ENCODE measurements at regions not wholly inside any gene's neighbourhood (a gene's known extent, or its start where the extent isn't known, plus 50 kb on each side); places are given as distances from the start of the nearest gene placed in this dataset.

DNA sequence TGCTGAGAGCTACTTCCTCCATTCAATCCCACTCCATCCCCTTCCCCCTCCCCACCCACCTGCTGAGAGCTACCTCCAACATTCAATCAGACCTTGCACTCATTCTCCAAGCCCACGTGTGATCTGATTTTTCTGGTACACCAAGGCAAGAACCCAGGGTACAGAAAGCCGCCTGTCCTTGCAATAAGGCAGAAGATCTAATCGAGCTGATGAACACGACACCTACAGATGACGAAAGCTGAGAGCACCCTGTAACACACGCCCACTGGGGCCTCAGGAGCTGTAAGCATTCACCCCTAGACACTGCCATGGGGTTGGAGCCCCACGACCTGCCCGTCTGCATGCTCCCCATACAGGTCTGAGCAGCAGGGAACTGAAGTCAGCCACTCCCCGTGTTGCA is 58.3 kb downstream of the TRIML1 start:
- no peak for DNase-seq (ENCODE audit: low read depth in 2 of 2)

DNA sequence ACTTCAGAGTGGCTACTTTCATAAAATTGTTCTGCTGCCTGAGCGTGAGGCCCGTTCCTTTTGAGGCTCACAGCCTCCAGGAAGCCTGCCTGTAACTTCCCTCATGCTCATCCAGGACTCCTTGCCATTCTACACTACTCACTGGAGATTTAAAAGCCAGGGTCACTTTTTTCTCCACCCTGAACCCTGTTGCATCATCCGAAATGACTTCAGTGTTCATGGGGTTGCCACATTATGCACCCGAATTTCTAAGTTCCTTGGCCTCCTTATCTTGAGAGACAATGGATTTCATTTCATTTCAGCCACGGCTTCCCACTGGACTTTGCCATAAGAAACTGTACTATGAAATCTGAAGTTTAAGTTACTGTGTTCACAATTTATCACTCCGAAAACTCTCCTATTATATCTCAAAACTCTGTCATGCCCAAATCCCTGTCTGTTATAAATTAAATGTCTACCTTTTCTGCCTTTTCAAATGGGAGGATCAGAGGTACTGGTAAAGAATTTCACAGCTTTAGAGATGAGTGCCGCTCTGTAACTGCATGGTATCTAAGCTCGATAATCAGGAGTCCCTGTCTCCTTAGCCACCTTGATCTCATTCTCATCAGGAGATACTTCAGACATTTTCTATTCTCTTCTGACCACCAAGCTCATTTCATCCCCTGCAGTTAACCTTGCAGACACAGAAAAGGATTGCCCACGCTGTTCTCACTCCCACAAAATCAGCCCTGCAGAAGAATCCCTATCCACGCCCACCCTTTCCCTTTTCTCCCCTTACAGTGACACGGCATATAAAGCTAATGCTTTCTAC is 59.9 kb downstream of the TRIML1 start:
- no peak for DNase-seq (ENCODE audit: low read depth in 2 of 2)

DNA sequence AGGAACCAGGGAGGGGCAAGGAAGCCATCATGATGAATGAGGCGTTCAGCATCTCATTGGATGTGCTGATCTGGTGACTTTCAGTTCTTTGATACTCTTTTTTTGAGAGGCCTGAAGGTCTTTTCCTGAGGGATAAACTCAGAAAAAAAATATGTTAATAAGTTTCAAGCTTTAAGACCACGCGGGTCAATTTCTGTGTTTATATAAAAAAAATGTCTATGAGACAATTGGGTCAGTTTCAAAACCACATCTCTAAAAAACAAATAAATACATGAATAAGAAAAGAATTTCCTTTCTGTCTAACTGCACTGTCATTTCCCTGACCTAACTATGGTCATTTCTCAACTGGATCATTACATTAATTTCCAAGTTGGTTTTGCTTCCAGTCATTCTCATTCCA is 62.6 kb downstream of the TRIML1 start:
- no peak for DNase-seq (ENCODE audit: low read depth in 2 of 2)

DNA sequence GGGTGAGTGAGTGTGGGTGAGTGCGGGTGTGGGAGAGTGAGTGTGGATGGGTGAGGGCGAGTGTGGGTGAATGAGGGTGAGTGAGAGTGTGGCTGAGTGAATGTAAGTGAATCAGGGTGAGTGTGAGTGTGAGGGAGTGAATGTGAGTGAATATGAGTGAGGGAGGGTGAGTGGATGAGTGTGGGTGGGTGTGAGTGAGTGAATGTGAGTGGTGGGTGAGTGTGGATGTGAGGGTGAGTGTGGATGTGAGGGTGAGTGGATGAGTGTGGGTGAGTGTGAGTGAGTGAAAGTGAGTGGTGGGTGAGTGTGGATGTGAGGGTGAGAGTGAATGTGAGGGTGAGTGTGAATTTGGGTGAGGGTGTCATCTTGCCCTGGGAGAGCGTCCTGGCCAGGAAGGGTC is 67.5 kb downstream of the TRIML1 start:
- DNase-seq (ENCODE audit: low read depth in 2 of 2) = no peak

DNA sequence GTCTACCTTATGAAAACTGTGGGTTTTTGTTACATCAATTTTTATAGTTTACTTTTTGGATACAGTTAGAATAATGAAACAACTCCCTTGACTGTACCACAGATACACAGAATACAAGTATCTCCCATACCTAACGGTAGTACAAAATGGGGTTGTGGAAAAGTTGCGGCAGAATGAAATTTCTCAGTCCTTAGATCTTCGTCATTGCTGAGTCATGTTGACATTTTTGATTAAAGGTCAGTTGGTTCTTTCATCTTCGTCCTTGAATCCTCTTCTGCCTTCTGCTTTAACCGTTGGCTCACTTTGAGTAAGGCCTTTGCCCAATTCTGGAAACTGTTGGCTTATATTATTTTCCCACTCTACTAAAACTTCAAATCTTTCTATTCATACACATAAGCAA is 75.6 kb downstream of the TRIML1 start:
- DNase-seq (ENCODE audit: low read depth in 2 of 2) = no peak

DNA sequence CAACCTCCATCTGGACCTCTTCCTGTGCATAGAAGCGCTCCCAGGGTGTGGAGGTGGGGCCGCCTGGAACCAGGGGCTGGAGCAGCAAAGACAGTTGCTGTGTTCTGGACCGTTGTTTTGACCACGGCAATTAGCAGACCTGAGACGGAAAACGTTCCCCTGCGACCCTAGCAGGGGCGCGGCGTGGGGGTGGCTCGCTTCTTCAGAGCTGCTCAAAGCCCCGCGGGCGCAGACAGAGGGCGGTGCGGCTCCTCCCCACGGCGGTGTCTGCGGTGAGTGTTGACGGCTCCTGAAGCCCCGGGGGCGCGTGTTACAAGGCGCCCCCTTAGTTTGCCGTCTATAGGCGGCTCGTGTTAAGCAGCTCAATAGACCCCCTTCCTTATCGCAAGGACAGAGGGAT is 79.2 kb downstream of the TRIML1 start:
- DNase-seq (ENCODE audit: low read depth in 2 of 2) = no peak

DNA sequence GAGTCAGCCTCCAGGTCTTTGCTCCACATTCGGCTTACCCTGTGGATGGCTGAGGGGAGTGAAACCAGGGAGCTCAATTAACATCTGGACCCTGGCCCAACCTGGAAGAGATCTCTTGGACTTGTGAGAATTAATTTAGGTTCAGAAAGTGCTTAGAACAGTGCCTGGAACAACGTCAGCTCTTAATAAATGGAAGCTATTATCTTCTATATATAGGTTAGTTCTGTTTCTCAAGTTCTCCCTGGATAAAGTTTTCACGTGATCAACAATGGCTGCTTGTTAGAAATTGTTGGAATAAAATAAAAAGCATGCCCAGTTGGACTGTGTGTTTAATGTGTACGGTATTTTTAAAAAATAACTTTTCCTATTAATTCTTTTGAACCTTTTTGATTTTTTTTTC is 80.8 kb downstream of the TRIML1 start:
- DNase-seq (ENCODE audit: low read depth in 2 of 2) = no peak

DNA sequence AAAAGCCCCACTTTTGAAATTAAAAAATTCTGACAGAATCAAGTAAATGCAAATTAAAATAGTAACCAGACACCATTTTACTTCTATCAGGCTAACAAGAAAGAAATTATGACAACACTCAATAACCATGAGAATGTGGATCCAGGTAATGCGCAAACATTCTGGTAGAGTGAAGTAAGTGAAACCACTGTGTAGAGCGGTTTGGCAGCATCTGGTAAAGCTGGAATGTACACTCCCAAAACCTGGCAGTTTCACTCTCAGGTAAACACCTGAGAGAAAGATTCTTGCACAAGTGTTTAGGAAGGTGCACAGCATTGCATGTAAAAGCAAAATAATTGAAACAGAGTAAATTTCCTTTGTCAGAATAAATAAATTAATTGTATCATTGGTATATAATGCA is 81.8 kb downstream of the TRIML1 start:
- DNase-seq (ENCODE audit: low read depth in 2 of 2) = no peak

DNA sequence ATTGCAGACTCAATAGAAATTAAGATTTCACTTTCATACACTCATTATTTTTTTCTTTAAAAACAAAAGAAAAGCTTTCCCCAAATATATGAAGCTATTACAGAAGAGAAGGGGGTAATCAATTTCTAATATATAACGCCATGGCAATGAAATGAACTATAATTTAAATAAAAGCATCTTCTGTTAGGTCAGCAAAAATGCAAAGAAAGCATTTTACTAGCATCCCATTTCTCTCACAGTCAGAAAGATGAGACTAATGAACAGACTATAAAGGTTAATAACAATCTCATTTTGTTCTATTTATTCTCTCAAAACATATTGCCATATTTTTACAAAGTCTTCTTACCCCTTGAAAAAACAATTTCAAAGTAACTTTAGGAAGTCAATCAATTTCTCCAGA is 89.0 kb downstream of the TRIML1 start:
- no peak for DNase-seq (ENCODE audit: low read depth in 2 of 2)

DNA sequence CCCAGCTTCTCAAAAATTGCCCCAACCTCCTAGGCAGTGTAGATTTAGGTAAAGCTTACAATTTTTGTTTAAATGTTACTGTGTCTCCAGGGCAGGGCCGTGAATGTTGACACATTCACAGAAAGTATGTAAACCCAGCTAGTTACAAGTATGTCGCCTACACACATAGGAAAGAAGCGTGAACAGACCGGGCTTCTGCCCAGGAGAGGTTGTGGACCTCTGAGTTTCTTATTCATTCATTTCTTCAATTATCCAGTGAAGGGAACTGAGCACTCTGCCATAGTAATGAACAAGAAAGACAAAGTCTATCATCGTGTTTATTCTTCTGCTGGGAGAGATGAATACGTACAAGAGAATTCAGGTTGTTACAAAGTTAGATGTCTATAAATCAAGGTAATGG is 93.2 kb downstream of the TRIML1 start:
- DNase-seq (ENCODE audit: low read depth in 2 of 2) = no peak

DNA sequence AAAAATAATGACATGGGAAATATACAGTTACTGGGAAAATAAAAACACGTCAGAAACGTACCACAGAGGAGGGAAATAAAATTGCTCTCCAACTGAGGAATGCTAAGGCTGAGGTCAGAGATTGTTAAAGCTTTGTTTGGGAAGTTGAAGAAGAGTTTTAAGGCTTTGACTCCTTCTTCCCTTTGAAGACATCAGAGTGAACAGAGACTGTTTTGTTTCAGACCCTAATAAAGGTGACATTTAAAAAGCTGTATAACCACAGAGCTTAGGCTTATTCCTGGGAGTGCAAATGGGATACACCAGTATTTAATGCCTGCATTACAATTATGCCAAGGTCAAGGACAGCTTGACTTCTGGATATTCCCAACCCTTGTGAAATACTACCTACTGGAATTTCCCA is 102.8 kb downstream of the TRIML1 start:
- no peak for DNase-seq (ENCODE audit: low read depth in 2 of 2)

DNA sequence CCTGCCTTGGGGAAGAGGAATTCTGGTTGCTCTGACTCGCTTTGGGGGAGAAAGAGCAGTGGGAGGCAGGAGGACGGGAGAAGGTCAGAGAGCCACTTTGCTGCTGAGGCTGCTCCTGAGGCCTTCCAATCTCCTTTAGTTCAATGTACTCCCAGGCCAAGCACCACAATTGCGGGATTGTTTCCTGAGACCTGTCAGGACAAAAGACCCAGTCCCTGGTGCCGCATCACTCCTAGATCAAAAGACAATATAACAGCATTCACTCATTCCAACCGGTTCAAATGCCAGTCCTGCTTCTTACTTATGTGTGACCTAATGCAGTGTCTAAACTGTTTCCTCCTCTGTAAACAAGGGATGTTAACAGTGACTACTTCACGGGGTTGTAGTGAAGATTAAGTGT is 106.4 kb downstream of the TRIML1 start:
- no peak for DNase-seq (ENCODE audit: low read depth in 2 of 2)

DNA sequence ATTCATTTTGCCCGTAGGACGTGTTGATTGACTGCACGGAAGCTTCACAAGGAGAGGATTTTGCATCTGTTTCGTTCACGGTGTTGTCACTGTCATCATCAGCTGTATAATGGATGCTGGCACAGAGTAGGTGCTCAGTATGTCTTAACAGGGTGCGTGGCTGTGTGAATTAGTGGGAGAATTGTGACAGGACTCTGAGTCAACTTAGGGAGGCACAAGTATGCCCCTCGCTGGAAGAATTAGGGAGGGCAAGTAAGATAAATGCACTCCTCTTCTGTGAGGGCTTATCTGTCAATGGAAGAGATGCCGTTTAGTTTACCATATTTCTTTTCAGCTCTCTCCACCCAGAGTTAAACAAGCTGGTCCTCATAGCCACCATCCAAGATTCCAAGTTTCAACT is 107.2 kb downstream of the TRIML1 start:
- DNase-seq (ENCODE audit: low read depth in 2 of 2) = no peak

DNA sequence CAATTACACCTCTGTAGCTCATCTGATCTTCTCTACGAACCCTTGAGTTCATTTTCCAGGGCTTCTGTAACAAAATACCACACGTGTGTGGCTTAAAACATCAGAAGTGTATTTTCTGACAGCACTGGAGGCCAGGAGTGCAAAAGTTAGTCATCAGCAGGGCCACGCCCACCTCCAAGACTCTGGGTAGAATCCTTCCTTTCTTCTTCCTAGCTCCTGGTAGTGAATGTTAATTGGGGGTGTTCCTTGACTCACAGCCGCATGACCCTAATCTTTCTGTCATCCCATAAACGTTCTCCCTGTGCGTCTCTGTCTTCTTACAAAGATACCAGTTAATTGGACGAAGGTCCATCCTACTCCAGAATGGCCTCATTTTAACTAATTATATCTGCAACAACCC is 115.0 kb downstream of the TRIML1 start:
- no peak for DNase-seq (ENCODE audit: low read depth in 2 of 2)

DNA sequence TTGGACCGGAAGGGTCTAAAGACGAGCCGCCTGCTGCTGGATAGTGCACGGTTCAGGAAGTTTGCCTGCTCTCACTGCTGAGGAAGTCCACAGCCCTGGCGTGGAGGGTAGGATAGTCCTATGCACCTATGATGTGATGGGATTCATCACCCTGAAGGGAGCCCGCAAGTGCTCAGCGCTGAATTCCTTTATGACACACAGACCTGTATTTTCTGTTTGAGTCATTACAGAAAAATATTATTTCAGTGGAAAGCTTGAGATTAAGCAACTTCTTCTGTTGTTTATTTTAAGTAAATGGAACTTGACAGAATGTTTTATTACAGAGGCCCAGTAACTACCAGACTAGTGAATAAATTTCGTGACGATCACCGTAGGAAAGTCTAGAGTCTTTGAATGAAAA is 123.2 kb downstream of the TRIML1 start:
- no peak for DNase-seq (ENCODE audit: low read depth in 2 of 2)

DNA sequence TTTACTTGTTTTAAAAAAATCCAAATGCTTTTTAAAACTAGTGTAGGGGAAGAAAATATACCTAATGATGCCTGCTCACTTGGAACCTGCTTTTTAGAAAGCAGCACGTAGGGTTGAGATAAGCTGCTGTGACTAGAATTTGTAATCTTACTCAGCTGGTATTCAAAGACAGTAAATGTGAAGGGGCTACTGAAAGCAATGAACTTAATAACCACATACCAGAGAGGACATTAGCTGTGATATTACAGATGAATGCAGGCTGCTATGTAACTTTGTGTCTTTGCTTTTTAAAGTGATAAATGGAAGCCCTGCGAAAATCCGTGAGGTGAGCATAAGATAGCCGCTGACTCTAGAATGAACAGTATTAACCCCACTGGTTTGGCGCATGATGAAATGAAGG is 124.1 kb downstream of the TRIML1 start:
- DNase-seq (ENCODE audit: low read depth in 2 of 2) = no peak

DNA sequence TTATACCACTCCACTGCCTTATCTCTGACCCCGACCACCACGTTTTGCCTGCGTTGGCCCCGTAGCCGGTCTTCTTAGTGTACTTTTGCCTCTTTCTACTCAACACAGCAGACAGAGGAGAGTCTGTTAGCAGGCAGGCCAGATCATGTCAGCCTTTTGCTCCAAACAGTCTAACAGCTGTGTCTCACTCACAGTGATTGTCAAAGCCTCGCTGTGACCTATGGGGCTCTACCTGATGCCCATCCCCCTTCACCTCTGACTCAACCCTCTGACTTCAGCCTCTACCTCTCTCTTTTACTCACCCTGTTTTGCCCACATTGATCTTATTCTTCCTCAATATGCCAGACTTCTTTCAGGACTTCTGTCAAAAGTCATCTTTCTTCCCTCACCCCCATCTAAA is 127.1 kb downstream of the TRIML1 start:
- no peak for DNase-seq (ENCODE audit: low read depth in 2 of 2)

DNA sequence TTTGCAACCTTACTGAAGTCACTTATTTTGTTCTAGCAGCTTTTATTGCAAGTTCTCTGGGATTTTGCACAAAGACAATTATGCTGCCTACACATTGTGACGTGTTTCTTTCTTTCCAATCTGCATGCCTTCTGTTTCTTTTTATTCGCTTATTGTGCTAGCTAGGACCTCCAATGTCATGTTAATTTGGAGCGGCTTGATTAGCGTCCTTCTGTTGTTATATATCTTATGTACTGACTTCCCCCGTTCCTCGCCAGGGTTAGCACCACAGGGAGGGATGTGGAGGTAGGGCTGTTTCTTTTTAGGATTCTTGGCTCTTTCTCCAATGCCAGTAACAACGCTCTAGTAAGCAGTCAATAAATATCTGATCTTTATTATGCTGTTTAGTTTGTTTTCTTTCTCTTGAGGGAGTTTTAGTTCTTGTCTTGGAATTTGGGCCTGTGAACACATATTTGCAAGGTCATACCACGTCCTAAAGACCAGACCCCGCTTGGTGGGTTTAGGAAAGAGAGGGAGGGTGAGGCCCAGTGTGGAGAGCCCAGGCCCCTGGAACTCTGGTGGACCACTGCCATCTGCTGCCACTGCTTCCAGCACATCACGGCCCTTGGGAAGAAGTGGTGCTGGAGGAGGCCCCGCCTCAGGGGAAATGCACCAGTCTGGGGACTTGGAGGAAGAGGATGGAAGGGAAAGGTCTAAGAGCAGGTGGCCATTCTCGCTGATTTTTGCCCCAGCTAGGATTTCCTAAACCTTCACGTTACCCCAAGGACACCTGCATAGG is 129.1 kb downstream of the TRIML1 start:
- DNase-seq (ENCODE audit: low read depth in 2 of 2) = no peak

DNA sequence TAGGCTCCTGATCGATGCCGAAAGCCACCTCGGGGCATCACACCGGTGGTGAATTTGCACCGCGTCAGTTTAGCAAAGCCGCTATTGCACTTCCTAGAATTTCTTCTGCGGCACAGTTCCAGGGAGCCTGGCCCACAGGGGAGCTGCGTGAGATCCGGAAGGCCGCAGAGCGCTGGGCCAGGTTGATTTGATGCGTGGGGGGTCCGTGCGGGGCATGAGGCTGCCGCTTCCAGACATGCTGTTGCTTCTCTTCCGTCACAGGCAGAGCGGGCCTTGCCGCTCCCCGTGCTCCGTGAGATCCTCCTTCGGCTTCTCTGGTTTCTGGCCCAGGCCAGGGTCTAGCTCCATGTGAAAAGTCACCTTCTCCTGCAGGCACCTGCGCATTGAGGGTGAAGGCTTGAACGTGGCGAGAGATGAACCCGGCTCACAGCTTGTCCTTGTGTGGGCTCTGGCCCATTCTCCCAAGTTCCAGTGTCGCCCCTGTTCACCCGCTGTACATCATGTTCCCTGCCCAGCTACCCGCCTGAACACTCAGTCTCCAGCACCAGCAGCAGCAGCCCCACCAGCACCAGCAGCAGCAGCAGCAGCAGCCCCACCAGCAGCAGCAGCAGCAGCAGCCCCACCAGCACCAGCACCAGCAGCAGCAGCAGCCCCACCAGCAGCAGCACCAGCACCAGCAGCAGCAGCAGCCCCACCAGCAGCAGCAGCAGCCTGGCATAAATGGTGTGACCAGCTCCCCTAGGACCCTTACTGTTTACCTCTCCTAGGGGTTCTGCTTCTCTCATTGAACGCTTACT is 131.2 kb downstream of the TRIML1 start:
- DNase-seq (ENCODE audit: low read depth in 2 of 2) = no peak

DNA sequence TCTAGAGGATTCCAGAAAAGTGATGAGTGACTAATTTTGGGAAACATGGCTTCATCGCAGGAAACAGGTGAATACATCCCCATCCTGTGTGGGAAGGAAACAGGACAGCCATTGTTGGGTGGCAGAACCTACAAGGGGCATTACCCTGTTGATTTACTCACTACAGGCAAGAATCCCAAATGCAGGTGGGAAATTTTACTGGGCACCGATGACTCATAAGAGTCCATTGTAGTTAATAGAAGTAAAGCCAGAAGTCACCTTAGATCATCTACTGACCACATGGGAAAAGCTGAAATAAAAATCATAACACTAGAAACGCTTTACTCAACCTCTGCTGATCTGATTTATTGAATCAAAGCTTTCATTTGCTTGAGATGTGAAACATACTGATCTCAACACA is 136.4 kb downstream of the TRIML1 start:
- no peak for DNase-seq (ENCODE audit: low read depth in 2 of 2)

DNA sequence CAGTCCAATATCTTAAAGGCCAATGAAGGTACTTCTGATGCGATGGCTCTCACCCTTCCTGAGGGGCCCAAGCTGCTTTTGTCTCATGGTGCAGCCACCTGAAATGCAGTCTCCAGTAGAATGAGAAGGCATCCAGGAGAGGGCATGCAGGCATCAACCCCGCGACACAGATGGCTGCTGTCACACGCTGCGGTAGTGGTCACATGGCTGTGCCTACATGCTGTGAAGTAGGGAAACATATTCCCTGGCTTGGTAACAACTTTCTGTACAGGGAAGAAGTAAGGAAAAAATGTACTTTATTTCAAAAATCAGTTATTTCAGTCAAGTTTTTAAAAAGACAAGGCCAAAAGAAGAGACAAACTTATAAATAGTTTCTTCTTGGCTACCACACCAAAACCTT is 139.9 kb downstream of the TRIML1 start:
- no peak for DNase-seq (ENCODE audit: low read depth in 2 of 2)

DNA sequence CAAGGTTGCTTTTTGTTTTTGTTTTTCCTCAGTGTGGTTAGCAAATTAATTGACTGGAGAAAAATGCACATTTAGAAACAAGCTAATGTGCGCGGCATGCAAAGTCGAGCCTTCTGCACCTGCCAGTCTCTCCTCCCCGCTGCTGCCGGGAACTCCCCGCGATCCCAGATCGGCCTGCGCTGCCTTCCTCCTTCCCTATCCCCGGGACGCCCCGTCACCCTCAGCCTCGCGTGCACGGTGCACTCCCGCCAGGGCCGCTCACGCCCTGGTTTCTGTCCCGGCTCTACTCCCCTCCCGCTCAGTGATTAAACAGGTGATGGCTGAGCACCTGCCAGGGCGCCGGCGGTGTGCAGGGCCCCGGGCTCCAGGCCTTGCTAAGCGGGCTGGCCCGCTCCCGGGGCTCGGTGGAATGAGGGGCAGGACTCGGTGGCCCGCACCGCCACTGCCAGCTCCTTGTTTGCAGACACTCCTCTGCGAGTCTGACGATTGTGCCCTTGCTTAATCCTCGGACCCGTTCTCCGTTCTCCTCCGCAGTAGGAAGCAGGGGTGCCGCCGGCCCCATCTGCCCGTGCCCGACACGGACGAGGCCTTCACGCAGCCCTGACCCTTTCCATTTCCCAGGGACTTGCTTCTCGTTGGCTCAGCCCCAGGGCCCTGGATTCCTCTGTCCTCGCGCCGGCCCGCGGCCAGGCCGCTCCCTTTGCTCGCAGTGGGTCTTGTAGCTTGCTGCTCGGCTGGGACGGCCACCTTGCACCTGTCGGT is 143.4 kb downstream of the TRIML1 start:
- no peak for DNase-seq (ENCODE audit: low read depth in 2 of 2)

Measured in stimulated activated CD4-positive, alpha-beta T cell treated with anti-CD3 and anti-CD28 coated beads, Interleukin-15, amount 100 ng/mL, for 48 hours (primary cell).